HCT116 (cell line): ENCODE measurements at regions not wholly inside any gene's neighbourhood (a gene's known extent, or its start where the extent isn't known, plus 50 kb on each side); places are given as distances from the start of the nearest gene placed in this dataset.

ENCODE experiments used
- ATAC-seq: fragments of 200-7000 bp; cut with Tn5 transposase; 2 replicates; pipeline ENCODE4 v1.9.1; 2020; ENCODE audit warnings: mild to moderate bottlenecking, moderate library complexity
- BruUV-seq: library from RNA; stranded (reverse); fragments of 400-500 nt; replicated peaks from 2 replicates; lab custom pipeline; 2021; lab: Mats Ljungman, UMichigan
- CTCF ChIA-PET: fragments of 300-600 bp; sonication (Branson Sonifier 250); formaldehyde crosslinking; loops from one replicate; lab custom pipeline; 2021; ENCODE audit warnings: antibody characterized with exemption; lab: Charles Lee
- POLR2A ChIA-PET: fragments of 300-600, 350-600 bp; sonication (Branson Sonifier 250); formaldehyde crosslinking; loops from one replicate; lab custom pipeline; 2021; ENCODE audit warnings: antibody characterized with exemption; lab: Charles Lee
- RAD21 ChIA-PET, 2 experiments: fragments of 300-600 bp; sonication (Branson Sonifier 250); formaldehyde crosslinking; loops; one replicate each; lab custom pipeline; 2023; ENCODE audit warnings: low total read pairs in 2 of 2; ENCODE audit not compliant: uncharacterized antibody in 2 of 2, unreplicated experiment in 2 of 2, low non-redundant PET in 1 of 2; lab: Charles Lee
- DNase-seq: peaks from one replicate; pipeline ENCODE4 v3.0.0-alpha.2; 2010; ENCODE audit warnings: low read depth, low spot score
- H2AFZ ChIP-seq: fragments of 200-600 bp; shearing (Covaris generic), sonication (generic); 2 replicates; pipeline ENCODE4 v1.6.1; 2017; ENCODE audit warnings: low read depth, mixed run types, mixed read lengths, antibody characterized with exemption, low read length; ENCODE audit not compliant: poor library complexity, severe bottlenecking
- H3K27ac ChIP-seq: 2 replicates; pipeline ENCODE4 v1.5.1; 2012; ENCODE audit warnings: low read depth, low read length
- H3K27me3 ChIP-seq: fragments of 200-600 bp; sonication (generic); 2 replicates; pipeline ENCODE4 v1.6.1; 2016; ENCODE audit warnings: mixed run types, low read length, mixed read lengths; ENCODE audit not compliant: insufficient read depth
- H3K36me3 ChIP-seq, 2 experiments: fragments of 200-500 bp in 1 of 2; fragments of 200-600 bp in 1 of 2; sonication (Bioruptor generic) in 1 of 2; sonication (generic) in 1 of 2; 2 replicates each; pipeline versions ENCODE4 v1.5.1 to v1.6.1; 2014 to 2016; ENCODE audit warnings: low read length in 2 of 2, inconsistent platforms in 1 of 2, mixed read lengths in 1 of 2, mixed run types in 1 of 2; ENCODE audit not compliant: insufficient read depth in 2 of 2, control insufficient read depth in 1 of 2
- H3K4me1 ChIP-seq, 2 experiments: fragments of 200-600 bp in 1 of 2; sonication (generic) in 1 of 2; 2 replicates each; pipeline versions ENCODE4 v1.5.1 to v1.6.1; 2012 to 2017; ENCODE audit warnings: low read length in 2 of 2, inconsistent platforms in 1 of 2, mild to moderate bottlenecking in 1 of 2, mixed read lengths in 1 of 2, mixed run types in 1 of 2, moderate library complexity in 1 of 2; ENCODE audit not compliant: insufficient read depth in 2 of 2, control insufficient read depth in 1 of 2
- H3K4me2 ChIP-seq: fragments of 200-600 bp; sonication (generic); 2 replicates; pipeline ENCODE4 v1.6.1; 2017; ENCODE audit warnings: mixed run types, low read length, mixed read lengths
- H3K4me3 ChIP-seq, 2 experiments: fragments of 200-600 bp in 1 of 2; sonication (generic) in 1 of 2; replicated peaks in 1 of 2; 2 replicates each; pipeline ENCODE4 v1.5.1; 2011 to 2016; ENCODE audit warnings: low read length in 2 of 2, control low read depth in 1 of 2, low read depth in 1 of 2, mild to moderate bottlenecking in 1 of 2, mixed read lengths in 1 of 2, mixed run types in 1 of 2
- H3K79me2 ChIP-seq: fragments of 200-600 bp; sonication (generic); 2 replicates; pipeline ENCODE4 v1.6.1; 2017; ENCODE audit warnings: mild to moderate bottlenecking, mixed run types, low read length, moderate library complexity, mixed read lengths; ENCODE audit not compliant: insufficient read depth
- H3K9ac ChIP-seq: fragments of 200-600 bp; sonication (generic); 2 replicates; pipeline ENCODE4 v1.6.1; 2016; ENCODE audit warnings: low read length, mixed read lengths
- H3K9me2 ChIP-seq: fragments of 200-600 bp; sonication (generic), shearing (Covaris generic); 2 replicates; pipeline ENCODE4 v1.6.1; 2017; ENCODE audit warnings: mixed run types, mild to moderate bottlenecking, moderate library complexity; ENCODE audit not compliant: insufficient read depth
- H3K9me3 ChIP-seq, 2 experiments: fragments of 200-500 bp in 1 of 2; fragments of 200-600 bp in 1 of 2; sonication (Bioruptor generic) in 1 of 2; sonication (generic) in 1 of 2; 2 replicates each; pipeline ENCODE4 v1.6.1; 2014 to 2017; ENCODE audit warnings: low read length in 2 of 2, mixed read lengths in 2 of 2, inconsistent platforms in 1 of 2, low read depth in 1 of 2, mild to moderate bottlenecking in 1 of 2, mixed run types in 1 of 2, moderate library complexity in 1 of 2; ENCODE audit not compliant: control insufficient read depth in 1 of 2, insufficient read depth in 1 of 2
- H4K20me1 ChIP-seq: fragments of 200-600 bp; sonication (generic), shearing (Covaris generic); 2 replicates; pipeline ENCODE4 v1.6.1; 2017; ENCODE audit warnings: mixed run types, mild to moderate bottlenecking, moderate library complexity; ENCODE audit not compliant: insufficient read depth
- CEBPB ChIP-seq: IDR thresholded peaks from 2 replicates; pipeline ENCODE4 v1.6.1; 2012; ENCODE audit warnings: low read depth
- MAX ChIP-seq: IDR thresholded peaks from 2 replicates; pipeline ENCODE4 v1.6.1; 2012
- POLR2AphosphoS5 ChIP-seq: IDR thresholded peaks from 2 replicates; pipeline ENCODE4 v1.6.1; 2011; ENCODE audit warnings: mild to moderate bottlenecking, low read depth, low read length, moderate library complexity
- REST ChIP-seq: IDR thresholded peaks from 2 replicates; pipeline ENCODE4 v1.6.1; 2012; ENCODE audit warnings: low read depth
- intact Hi-C: fragments of 100-400 bp; cut with micrococcal nuclease; formaldehyde crosslinking; loops from 2 replicates; pipeline ENCODE4 v1.10.0; 2022
- TF ChIP-seq, protein P1 (sequence below), 3 experiments: fragments of 200-600 bp in 1 of 3; sonication (generic) in 1 of 3; IDR thresholded peaks in 2 of 3; conservative IDR thresholded peaks in 1 of 3; 2 replicates each; pipeline ENCODE4 v1.5.1; 2012 to 2017; ENCODE audit warnings: low read depth in 2 of 3, low read length in 2 of 3, antibody characterized with exemption in 1 of 3, borderline replicate concordance in 1 of 3, control low read depth in 1 of 3, mild to moderate bottlenecking in 1 of 3, mixed read lengths in 1 of 3, mixed run types in 1 of 3, moderate library complexity in 1 of 3; ENCODE audit not compliant: insufficient read depth in 1 of 3

GRCh38 chr11:98099371-98099770, 921.4 kb upstream of the CNTN5 start (continued):
- no peak for TF ChIP-seq MAX
- no peak for TF ChIP-seq CEBPB
- no peak for TF ChIP-seq POLR2AphosphoS5

DNA sequence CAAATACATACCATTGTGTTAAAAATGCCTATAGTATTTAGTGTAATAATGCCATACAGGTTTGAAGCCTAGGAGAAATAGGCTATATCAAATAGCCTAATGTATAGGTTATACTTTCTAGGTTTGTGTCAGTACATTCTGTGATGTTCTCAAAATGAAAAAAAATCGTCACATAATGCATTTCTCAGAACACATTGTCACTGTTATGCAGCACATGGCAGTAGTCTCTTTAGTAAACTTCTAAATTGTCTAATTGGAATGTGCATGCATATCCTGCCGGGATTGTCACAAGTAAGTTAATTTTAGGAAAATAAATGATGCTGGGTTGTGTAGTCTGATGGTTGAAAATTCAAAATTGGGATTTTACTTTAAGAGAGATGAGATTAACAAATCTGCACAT, 920.1 kb upstream of the CNTN5 start:
- Histone ChIP-seq H4K20me1 (no peaks in the 10 kb centered on the region), H2AFZ (no peak overlapping the region), H3K36me3 (no peaks in the 10 kb centered on the region), H3K27me3 (no peaks in the 10 kb centered on the region), H3K4me2 (no peak overlapping the region), H3K9me3 (peaks cover 5 to 17% of the 10 kb centered on the region in 2 experiments; a peak in 2 of 4 replicates), H3K9me2 (no peaks in the 10 kb centered on the region), H3K4me1 (no peaks in the 10 kb centered on the region), H3K4me3 (no peak overlapping the region), H3K79me2 (no peaks in the 10 kb centered on the region), H3K9ac (no peak overlapping the region)
- POLR2A ChIA-PET = no interaction called here
- CTCF ChIA-PET = no interaction called here
- RAD21 ChIA-PET = no interaction called here
- DNase-seq (no peak), ATAC-seq (no peak)
- BruUV-seq = no TSS peak
- TF ChIP-seq, protein P1, sequence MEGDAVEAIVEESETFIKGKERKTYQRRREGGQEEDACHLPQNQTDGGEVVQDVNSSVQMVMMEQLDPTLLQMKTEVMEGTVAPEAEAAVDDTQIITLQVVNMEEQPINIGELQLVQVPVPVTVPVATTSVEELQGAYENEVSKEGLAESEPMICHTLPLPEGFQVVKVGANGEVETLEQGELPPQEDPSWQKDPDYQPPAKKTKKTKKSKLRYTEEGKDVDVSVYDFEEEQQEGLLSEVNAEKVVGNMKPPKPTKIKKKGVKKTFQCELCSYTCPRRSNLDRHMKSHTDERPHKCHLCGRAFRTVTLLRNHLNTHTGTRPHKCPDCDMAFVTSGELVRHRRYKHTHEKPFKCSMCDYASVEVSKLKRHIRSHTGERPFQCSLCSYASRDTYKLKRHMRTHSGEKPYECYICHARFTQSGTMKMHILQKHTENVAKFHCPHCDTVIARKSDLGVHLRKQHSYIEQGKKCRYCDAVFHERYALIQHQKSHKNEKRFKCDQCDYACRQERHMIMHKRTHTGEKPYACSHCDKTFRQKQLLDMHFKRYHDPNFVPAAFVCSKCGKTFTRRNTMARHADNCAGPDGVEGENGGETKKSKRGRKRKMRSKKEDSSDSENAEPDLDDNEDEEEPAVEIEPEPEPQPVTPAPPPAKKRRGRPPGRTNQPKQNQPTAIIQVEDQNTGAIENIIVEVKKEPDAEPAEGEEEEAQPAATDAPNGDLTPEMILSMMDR (IDR thresholded peaks at IDR 0.05 in 2 of 3, conservative IDR thresholded peaks at IDR 0.05 in 1 of 3; ENCODE audit: borderline replicate concordance in 1 of 3, insufficient read depth in 1 of 3, low read depth in 2 of 3, low read length in 2 of 3) = no peak
- no peak for TF ChIP-seq REST
- TF ChIP-seq, all 23 proteins: peak for 0
- intact Hi-C loops = no loop called here
- no peak overlapping the region for H3K27ac ChIP-seq
